ENCODE measurements at regions not wholly inside any gene's neighbourhood (a gene's known extent, or its start where the extent isn't known, plus 50 kb on each side); places are given as distances from the start of the nearest gene placed in this dataset.

DNA sequence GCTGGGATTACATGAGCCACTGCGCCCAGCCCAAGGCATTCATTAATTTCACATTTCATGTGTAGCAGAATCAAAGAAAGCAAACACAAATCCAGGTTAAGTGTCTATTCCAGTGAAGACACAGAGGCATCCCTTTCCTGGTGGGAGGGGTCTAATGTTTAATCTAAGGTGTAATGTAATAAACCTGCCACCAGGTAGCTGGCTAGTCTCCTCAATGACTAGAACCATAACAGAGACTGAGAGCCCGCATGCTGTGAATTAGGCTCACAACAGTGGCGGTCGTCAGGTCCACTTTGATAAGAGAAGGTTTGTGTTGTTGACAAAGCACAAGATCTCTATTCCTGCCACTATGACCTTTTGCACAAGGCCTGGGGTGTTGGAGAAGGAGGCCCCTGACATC lies 64.2 kb upstream of the ADA2 start:
- TF ChIP-seq, protein P1, sequence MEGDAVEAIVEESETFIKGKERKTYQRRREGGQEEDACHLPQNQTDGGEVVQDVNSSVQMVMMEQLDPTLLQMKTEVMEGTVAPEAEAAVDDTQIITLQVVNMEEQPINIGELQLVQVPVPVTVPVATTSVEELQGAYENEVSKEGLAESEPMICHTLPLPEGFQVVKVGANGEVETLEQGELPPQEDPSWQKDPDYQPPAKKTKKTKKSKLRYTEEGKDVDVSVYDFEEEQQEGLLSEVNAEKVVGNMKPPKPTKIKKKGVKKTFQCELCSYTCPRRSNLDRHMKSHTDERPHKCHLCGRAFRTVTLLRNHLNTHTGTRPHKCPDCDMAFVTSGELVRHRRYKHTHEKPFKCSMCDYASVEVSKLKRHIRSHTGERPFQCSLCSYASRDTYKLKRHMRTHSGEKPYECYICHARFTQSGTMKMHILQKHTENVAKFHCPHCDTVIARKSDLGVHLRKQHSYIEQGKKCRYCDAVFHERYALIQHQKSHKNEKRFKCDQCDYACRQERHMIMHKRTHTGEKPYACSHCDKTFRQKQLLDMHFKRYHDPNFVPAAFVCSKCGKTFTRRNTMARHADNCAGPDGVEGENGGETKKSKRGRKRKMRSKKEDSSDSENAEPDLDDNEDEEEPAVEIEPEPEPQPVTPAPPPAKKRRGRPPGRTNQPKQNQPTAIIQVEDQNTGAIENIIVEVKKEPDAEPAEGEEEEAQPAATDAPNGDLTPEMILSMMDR (IDR thresholded peaks at IDR 0.05; ENCODE audit: extremely low read depth, missing control alignments), result no peak
- DNase-seq (ENCODE audit: low spot score), result no peak

GRCh38 chr22:17281440-17281841 lies 62.2 kb upstream of the ADA2 start:
- DNase-seq (ENCODE audit: low spot score), result no peak

GRCh38 chr22:17281026-17281425 lies 61.8 kb upstream of the ADA2 start:
- TF ChIP-seq, protein P1 (IDR thresholded peaks at IDR 0.05; ENCODE audit: extremely low read depth, missing control alignments), result no peak
- no peak for DNase-seq (ENCODE audit: low spot score)

More at GRCh38 chr22:17281440-17281841, 62.2 kb upstream of the ADA2 start:
- TF ChIP-seq, protein P1 (IDR thresholded peaks at IDR 0.05; ENCODE audit: extremely low read depth, missing control alignments), result no peak

- TF ChIP-seq, protein P1 (IDR thresholded peaks at IDR 0.05; ENCODE audit: extremely low read depth, missing control alignments), result no peak
- no peak for DNase-seq (ENCODE audit: low spot score)
Measured at GRCh38 chr22:17272511-17272991, 53.3 kb upstream of the ADA2 start.

- DNase-seq (ENCODE audit: low spot score), result no peak
- TF ChIP-seq, protein P1 (IDR thresholded peaks at IDR 0.05; ENCODE audit: extremely low read depth, missing control alignments), result no peak
Measured at GRCh38 chr22:17271711-17272451, 52.6 kb upstream of the ADA2 start.

DNA sequence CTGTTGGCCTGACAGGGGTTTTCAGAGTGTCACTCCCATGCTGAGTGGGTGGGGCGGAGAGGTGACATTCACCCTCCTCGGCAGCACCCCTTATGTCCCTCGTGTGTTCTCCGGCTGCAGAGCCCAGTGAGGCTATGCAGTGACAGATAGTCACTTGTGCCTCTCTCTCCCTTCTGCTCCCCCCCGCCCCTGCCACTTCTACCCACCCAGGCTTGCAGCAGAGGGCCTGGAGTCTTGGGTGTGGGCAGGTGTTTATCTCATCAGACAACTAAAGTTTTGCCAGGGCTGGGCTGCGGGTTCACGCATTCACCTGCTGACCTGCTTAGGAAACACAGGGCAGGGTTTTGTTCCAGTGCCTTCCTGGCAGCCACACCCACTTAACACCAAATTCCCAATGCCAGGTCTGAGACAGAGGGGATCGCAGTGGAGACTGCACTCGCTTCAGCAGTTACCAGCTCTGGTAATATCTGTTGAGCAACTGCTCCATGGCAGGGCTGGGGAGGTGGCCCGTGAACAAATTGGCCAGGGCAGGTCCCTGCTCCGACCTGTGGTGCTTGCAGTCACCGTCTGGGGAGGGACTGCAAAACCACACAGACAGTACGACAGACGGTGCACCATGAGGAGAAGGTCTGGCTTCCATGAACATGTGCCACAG lies 50.5 kb upstream of the ADA2 start:
- DNase-seq (ENCODE audit: low spot score), result no peak
- TF ChIP-seq, protein P1 (IDR thresholded peaks at IDR 0.05; ENCODE audit: extremely low read depth, missing control alignments), result no peak

GRCh38 chr22:17269224-17269606 lies 50.0 kb upstream of the ADA2 start:
- TF ChIP-seq, protein P1 (IDR thresholded peaks at IDR 0.05; ENCODE audit: extremely low read depth, missing control alignments), result no peak
- DNase-seq (ENCODE audit: low spot score), result no peak

Data from GM20000 (cell line).